Fibroblast of lung (primary cell): ENCODE measurements at regions not wholly inside any gene's neighbourhood (a gene's known extent, or its start where the extent isn't known, plus 50 kb on each side); places are given as distances from the start of the nearest gene placed in this dataset.

Experiments used
- CTCF ChIP-seq, 2 donors: IDR thresholded peaks in 1 of 2; conservative IDR thresholded peaks in 1 of 2; 1 replicate in 1 of 2; 2 replicates in 1 of 2; pipeline ENCODE4 v1.5.1; 2011 to 2012; ENCODE audit warnings: low read length in 2 of 2, control low read depth in 1 of 2, inconsistent platforms in 1 of 2, low read depth in 1 of 2, mild to moderate bottlenecking in 1 of 2
- EZH2 ChIP-seq: IDR thresholded peaks from 2 replicates; pipeline ENCODE4 v1.5.1; 2012; ENCODE audit warnings: low read length, control low read depth, mild to moderate bottlenecking; ENCODE audit errors: missing control alignments

GRCh38 chr4:38319456-38320342 lies 344.3 kb upstream of the KLF3 start:
- TF ChIP-seq CTCF (conservative IDR thresholded peaks at IDR 0.05 in 1 of 2, IDR thresholded peaks at IDR 0.05 in 1 of 2; ENCODE audit: low read depth in 1 of 2, low read length in 2 of 2): peak; percentile 97 to 100
- no peak for TF ChIP-seq EZH2
